ENCODE measurements at regions not wholly inside any gene's neighbourhood (a gene's known extent, or its start where the extent isn't known, plus 50 kb on each side); places are given as distances from the start of the nearest gene placed in this dataset.

GRCh38 chr18:38470421-38470820, 904.8 kb upstream of the CELF4 start:
- no peak for DNase-seq (ENCODE audit: low read depth)

DNA sequence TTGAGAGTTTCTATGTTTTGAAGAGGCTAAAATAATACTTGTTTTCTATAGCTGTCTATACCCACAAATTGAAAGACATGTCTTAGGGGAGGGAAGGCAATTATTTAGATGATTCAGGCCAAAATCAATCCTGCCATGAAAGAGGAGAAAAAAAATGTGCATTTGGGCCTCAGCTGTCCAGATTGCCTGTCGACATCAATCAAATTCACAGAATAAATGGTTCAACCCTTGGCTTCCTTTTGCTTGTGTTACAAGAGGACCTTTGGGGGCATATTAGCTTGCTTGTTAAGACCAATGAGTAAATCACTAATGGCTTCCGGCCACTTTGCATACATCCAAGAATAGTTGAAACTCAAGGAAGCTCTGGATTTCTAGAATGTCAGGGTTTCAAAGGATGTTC, 900.8 kb upstream of the CELF4 start:
- no peak for DNase-seq (ENCODE audit: low read depth)

DNA sequence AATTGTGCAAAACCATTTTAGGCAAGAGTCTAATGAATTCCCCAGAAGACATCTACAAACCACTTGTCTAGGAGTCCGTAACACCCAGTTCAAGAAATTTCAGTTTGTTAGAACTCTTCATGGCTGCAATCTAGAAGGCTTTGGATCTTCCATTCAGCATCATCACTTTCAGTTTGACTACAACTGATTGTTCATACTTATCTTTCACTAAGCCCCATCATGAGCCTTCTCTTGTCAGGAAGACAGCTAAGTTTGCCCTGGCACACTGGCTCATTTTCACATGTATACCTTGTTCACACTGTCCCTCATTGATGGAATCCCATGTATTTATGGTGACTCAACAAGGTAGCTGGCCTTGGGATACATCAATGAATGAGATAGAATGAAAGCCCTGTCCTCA, 898.4 kb upstream of the CELF4 start:
- DNase-seq (ENCODE audit: low read depth) = no peak

- no peak for DNase-seq (ENCODE audit: low read depth)
Measured at GRCh38 chr18:38460657-38461056, 895.1 kb upstream of the CELF4 start.

DNA sequence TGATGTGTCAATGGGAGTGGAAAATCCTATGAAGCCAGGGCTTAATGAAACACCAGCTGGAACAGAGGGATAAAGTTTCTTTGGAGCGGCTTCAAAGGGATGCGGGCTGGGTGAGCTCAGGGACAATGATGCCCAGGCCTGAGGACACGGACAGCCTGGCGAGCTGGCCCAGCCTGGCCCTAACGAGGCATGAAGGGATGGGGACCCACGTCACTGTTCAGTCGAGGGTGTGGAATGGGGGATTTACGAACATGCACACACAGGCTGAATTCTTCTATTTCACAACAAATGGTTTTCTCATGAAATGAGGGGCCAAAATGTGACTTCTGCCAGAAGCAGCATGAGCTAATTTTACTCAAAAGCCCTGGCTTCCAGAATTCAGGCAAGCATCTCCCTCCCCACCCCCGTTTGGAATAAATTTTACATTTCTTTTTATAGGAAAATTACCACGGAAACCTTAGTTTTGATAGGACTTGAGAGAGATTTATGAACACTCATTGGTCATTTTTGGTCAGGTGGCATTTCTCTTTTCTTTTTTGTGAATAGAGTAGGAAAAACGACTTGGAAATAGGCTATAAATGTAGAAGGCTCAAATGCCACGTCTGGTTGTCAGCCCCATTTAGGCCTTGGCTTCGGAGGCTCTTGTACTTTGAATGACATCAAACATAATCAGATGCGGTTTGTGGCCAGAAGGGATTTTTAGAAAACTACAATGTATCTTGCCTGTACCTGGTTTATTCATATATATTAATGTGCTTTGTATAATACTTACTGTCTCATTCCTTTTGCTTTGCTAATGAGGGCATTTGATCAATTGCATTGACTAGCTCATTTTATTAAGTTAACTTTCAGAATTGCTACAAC, 893.8 kb upstream of the CELF4 start:
- no peak for DNase-seq (ENCODE audit: low read depth)

DNA sequence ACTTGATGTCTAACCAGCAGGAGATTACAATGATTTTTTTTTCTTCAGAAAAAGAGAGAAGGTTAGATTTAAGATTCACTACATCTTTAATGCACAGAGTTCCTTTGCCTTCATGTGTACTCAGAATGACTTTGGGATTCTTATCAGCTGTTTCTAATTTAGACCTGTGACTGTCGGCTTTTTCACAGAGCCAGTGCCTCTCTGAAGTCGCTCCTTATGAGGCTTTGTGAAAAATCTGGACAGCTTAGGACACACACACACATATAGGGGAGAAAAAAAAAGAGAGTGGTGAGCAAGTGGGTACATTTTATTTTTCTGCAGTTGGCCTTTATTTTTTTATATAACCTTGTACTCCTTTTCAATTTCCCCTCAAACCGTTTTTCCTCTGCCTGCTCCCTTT, 893.1 kb upstream of the CELF4 start:
- no peak for DNase-seq (ENCODE audit: low read depth)

GRCh38 chr18:38456253-38456652, 890.7 kb upstream of the CELF4 start:
- DNase-seq (ENCODE audit: low read depth) = no peak

DNA sequence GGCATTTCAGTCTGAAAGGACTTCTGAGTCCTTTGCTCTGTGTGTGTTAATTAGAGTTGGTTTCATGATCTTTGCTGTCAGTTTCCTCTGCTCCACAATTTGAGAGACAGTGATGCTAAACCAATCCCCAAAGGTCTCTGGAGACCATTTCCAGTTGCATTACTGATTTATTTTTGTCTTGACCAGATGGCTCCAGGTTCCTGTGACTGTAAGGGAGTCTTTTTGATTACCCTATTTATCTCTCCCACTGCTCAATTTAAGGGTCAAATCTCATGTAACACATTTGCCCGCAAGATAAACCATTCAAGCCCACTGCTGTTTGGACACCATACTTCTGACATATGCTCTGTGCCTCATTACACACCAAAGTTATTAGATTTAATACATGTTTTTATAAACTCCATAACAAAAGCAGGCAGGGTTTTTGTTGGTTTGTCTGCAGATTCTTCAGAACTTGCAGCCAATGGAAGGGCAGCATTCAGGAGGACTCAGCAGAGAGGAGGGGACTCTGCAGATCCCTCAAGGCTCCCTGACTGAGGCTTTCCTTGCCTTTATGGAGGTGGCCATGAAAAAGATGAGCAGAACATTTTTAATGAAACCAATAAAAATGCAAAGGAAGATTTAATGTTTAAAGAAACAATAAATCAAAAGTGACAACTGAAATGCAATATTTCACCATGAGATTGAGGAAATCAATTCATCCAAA, 889.3 kb upstream of the CELF4 start:
- DNase-seq (ENCODE audit: low read depth) = no peak

DNA sequence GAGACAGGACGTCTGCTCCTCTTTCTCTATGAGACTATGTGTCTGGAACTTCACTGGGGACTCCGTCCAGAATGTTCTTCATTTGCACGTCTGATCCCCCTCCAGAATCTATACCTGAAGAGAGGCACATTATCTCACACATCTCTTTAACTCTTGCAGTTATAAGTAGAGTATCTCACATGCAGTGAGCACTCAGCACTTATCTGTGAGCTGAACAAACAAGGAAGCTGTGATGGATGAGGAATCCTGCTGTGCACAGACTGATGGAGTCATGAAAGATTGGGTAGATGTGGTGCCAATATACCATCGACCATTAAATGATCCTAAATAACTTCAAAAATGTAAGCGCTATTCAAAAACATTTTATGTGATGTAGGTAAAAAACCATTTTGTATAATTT, 888.3 kb upstream of the CELF4 start:
- DNase-seq (ENCODE audit: low read depth) = no peak

DNA sequence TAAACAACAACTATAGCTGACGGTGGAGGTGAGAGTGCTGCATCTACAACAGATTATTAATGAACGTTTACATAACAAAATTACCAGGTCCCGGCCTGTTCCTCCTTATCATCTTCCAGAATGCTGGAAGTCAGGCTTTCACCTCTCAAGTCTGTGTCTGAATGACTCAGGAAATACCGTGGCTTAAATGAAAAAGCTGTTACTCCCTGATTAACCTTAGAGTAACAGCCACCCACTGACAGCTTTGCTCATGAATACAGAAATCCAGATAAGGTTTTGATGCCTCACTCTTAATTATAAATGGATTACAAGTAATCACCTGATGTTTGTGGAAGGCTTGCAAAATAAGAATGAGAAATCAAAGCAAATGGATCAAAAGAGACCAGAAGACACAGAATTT, 885.3 kb upstream of the CELF4 start:
- DNase-seq (ENCODE audit: low read depth) = no peak

DNA sequence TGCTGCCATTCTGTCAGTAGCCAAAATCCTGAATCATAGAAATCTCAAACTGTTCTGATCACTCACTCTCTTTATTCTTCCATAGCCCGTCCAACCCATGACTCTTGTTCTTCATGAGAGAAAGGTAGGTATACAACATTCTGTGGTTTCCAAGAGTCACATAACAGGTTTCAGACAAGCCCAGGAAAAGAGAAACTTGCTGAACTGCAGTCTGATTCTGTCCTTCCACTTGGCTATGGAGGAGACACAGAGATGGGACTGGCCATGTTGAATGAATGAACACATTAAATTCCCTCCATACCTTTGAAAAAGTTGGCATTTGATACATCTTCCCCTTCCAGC, 880.2 kb upstream of the CELF4 start:
- no peak for DNase-seq (ENCODE audit: low read depth)

GRCh38 chr18:38444971-38445803, 879.6 kb upstream of the CELF4 start:
- DNase-seq (ENCODE audit: low read depth) = no peak

GRCh38 chr18:38427736-38428135, 862.1 kb upstream of the CELF4 start:
- DNase-seq (ENCODE audit: low read depth) = no peak

- no peak for DNase-seq (ENCODE audit: low read depth)
Measured at GRCh38 chr18:38427234-38427633, 861.6 kb upstream of the CELF4 start.

GRCh38 chr18:38421872-38422615, 856.4 kb upstream of the CELF4 start:
- DNase-seq (ENCODE audit: low read depth) = no peak

DNA sequence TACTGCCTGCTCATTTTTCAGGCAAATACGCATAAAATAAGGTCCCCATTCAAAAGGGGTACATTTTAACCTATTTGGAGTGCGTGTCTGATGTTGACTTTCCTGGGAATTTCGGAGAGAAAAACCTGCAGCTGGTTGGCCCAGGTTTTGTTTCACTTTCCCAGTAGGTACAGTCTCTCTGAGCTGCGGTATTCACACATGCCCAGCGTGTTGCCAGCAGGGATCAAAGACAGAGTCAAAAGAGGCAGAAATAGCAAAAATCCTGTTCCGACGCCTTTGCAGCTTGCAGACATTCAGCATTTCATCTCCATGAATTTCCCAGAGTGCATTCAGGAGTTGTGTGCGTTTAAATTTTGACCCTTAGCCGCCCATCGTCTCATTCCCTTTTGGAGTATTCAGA, 855.4 kb upstream of the CELF4 start:
- no peak for DNase-seq (ENCODE audit: low read depth)

DNA sequence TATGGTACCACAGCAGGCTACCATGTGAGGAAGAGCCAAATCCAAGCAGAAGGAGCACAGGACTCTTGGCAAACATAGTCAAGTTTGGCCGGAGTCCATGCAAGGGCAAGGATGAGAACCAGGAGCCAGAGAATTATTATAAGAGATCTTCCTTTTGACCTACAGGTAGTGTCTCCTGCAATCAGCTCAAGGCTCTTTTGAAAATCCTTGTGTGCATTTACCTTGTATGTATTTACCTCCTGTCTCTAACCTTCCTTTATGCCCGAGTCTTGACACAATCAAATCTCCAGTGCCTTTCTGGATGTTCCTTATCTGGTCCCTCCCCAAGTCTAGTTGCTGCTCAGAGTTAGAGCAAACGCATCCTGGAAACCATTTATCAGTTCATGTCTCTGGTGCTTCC, 855.0 kb upstream of the CELF4 start:
- no peak for DNase-seq (ENCODE audit: low read depth)

GRCh38 chr18:38415811-38416210, 850.2 kb upstream of the CELF4 start:
- DNase-seq (ENCODE audit: low read depth) = no peak

- no peak for DNase-seq (ENCODE audit: low read depth)
Measured at GRCh38 chr18:38413193-38413592, 847.6 kb upstream of the CELF4 start.

DNA sequence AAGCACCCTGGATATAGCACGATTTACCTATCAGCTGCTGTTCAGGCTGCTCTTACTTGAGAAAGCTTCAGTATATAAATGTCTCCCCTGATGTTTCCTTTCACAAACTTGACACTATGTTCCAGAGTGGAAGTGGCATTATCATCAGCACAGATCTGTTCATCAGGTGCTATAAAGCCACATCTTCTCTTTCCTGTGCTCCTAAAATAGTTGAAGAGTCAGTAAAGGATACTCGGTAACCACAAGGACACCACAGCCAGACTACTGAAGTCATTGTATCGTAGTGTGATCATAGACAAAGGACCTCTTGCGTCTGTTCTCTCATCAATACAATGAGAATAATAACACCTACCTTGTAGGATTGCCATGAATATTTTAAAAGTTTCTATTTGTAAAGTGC, 841.0 kb upstream of the CELF4 start:
- no peak for DNase-seq (ENCODE audit: low read depth)

- DNase-seq (ENCODE audit: low read depth) = no peak
Measured at GRCh38 chr18:38402509-38402908, 836.9 kb upstream of the CELF4 start.

DNA sequence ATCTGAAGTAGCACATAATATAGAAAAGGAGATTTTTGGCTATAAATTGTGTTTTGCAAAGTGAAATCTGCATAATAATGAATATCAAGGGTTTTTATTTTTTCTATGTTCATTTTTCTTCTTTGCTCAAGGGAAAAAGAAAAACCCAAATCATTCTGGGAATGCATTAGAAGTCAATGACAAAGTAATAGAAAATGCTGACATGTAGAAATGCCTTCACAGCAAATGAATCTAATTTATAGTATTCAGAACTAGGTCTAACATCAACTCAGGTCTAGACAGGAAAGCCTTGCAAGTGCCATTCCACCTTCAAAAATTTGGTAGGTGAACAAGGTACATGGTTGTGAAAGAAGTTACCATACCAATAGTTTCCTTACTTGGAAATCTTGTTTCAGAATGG, 831.5 kb upstream of the CELF4 start:
- no peak for DNase-seq (ENCODE audit: low read depth)
